ENCODE measurements at regions not wholly inside any gene's neighbourhood (a gene's known extent, or its start where the extent isn't known, plus 50 kb on each side); places are given as distances from the start of the nearest gene placed in this dataset.

DNA sequence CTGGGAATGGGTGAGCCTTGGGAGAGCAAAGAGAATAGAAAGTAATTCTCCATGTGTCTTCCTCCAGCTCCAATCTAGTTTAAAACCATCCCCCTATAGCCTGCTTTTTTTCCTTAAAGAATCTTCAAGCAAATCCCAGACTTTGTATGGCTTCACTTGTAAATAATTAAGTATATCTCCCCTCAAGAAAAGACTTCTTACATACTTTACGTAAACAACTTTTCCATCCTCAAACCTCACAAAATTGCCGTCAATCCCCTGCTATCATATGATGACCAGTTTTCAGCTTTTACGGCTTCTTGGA is 88.5 kb upstream of the PHACTR3 start:
- no peaks in the 10 kb centered on the region for H3K9me3 ChIP-seq
- TF ChIP-seq CTCF (IDR thresholded peaks at IDR 0.05), result peak in 1 of 3 experiments; percentile 1
- TF ChIP-seq POLR2A (IDR thresholded peaks at IDR 0.05), result no peak
- H3K27me3 ChIP-seq, result no peaks in the 10 kb centered on the region
- intact Hi-C loops (cut with DNase I; ENCODE audit: low total_unique reads), result no loop called here
- no peak overlapping the region for H3K27ac ChIP-seq
- no peak for DNase-seq
- no peak overlapping the region for H3K4me3 ChIP-seq
- H3K36me3 ChIP-seq (ENCODE audit: low read depth, missing control alignments), result no peaks in the 10 kb centered on the region
- no peaks in the 10 kb centered on the region for H3K4me1 ChIP-seq
- WGBS, 2 donors, result 54 to 58% methylated on average over 3 of the region's 3 CpGs

GRCh38 chr20:59518881-59519706 is 85.2 kb upstream of the PHACTR3 start:
- DNase-seq, result peak; percentile 53
- Histone ChIP-seq H3K27me3 (no peaks in the 10 kb centered on the region), H3K4me1 (no peaks in the 10 kb centered on the region), H3K9me3 (no peaks in the 10 kb centered on the region), H3K4me3 (no peak overlapping the region), H3K27ac (no peak overlapping the region), H3K36me3 (ENCODE audit: low read depth, missing control alignments) (no peaks in the 10 kb centered on the region)
- intact Hi-C loops (cut with DNase I; ENCODE audit: low total_unique reads), result no loop called here
- TF ChIP-seq CTCF (IDR thresholded peaks at IDR 0.05), result peak in 2 of 3 experiments; percentile 65 to 89
- no peak for TF ChIP-seq POLR2A (IDR thresholded peaks at IDR 0.05)
- WGBS, 2 donors, result 49 to 53% methylated on average over 2 to 3 of the region's 3 CpGs

- TF ChIP-seq POLR2A (IDR thresholded peaks at IDR 0.05) (no peak), CTCF (IDR thresholded peaks at IDR 0.05) (no peak)
- Histone ChIP-seq H3K4me3 (no peak overlapping the region), H3K36me3 (ENCODE audit: low read depth, missing control alignments) (no peaks in the 10 kb centered on the region), H3K27ac (no peak overlapping the region), H3K4me1 (no peaks in the 10 kb centered on the region), H3K27me3 (no peaks in the 10 kb centered on the region), H3K9me3 (no peaks in the 10 kb centered on the region)
- 17 to 19% methylated on average over 1 of the region's 1 CpG for WGBS, 2 donors
- no peak for DNase-seq
- intact Hi-C loops (cut with DNase I; ENCODE audit: low total_unique reads), result no loop called here
These were observed 84.7 kb upstream of the PHACTR3 start for GRCh38 chr20:59519707-59520014.

- Histone ChIP-seq H3K9me3 (no peaks in the 10 kb centered on the region), H3K4me1 (no peaks in the 10 kb centered on the region), H3K36me3 (ENCODE audit: low read depth, missing control alignments) (no peaks in the 10 kb centered on the region), H3K27ac (no peak overlapping the region), H3K4me3 (no peak overlapping the region), H3K27me3 (no peaks in the 10 kb centered on the region)
- TF ChIP-seq POLR2A (IDR thresholded peaks at IDR 0.05) (no peak), CTCF (IDR thresholded peaks at IDR 0.05) (no peak)
- intact Hi-C loops (cut with DNase I; ENCODE audit: low total_unique reads), result no loop called here
- 80 to 81% methylated on average over 2 of the region's 2 CpGs for WGBS, 2 donors
- DNase-seq, result no peak
These were observed 83.5 kb upstream of the PHACTR3 start for GRCh38 chr20:59520814-59521213.

Measured in testis (tissue), 2 donors.